Head of caudate nucleus (tissue), 42 donors: ENCODE measurements at regions not wholly inside any gene's neighbourhood (a gene's known extent, or its start where the extent isn't known, plus 50 kb on each side); places are given as distances from the start of the nearest gene placed in this dataset.

Experiments used
- DNase-seq, 42 donors: peaks; one replicate each; pipeline versions ENCODE4 v3.0.0 to v3.0.0-alpha.2; 2020 to 2021; ENCODE audit warnings: mixed read lengths in 7 of 42
- intact Hi-C: fragments of 100-400 bp; cut with DNase I; formaldehyde crosslinking; loops from one replicate; pipeline ENCODE4 v1.15.0; 2022

- intact Hi-C loops = no loop called here
- no peak for DNase-seq
These were observed 504.3 kb upstream of the GBE1 start for GRCh38 chr3:82265747-82266146.

- no peak for DNase-seq
- intact Hi-C loops = no loop called here
These were observed 500.7 kb upstream of the GBE1 start for GRCh38 chr3:82262193-82262592.

GRCh38 chr3:82261637-82262036, 500.2 kb upstream of the GBE1 start:
- intact Hi-C loops = no loop called here
- DNase-seq = no peak

GRCh38 chr3:82261013-82261412, 499.6 kb upstream of the GBE1 start:
- no peak for DNase-seq
- intact Hi-C loops = no loop called here

GRCh38 chr3:82259994-82260393, 498.5 kb upstream of the GBE1 start:
- intact Hi-C loops = no loop called here
- DNase-seq = no peak

- DNase-seq = no peak
- intact Hi-C loops = no loop called here
These were observed 478.9 kb upstream of the GBE1 start for GRCh38 chr3:82240322-82240721.

- no peak for DNase-seq
- intact Hi-C loops = no loop called here
These were observed 474.8 kb upstream of the GBE1 start for GRCh38 chr3:82236257-82236656.

- DNase-seq = no peak
- intact Hi-C loops = no loop called here
These were observed 468.0 kb upstream of the GBE1 start for GRCh38 chr3:82229397-82229796.

GRCh38 chr3:82224661-82225060, 463.2 kb upstream of the GBE1 start:
- intact Hi-C loops = no loop called here
- DNase-seq = no peak

- no peak for DNase-seq
- intact Hi-C loops = no loop called here
These were observed 461.0 kb upstream of the GBE1 start for GRCh38 chr3:82222401-82222800.

GRCh38 chr3:82217571-82217970, 456.1 kb upstream of the GBE1 start:
- DNase-seq = no peak
- intact Hi-C loops = no loop called here

- intact Hi-C loops = no loop called here
- DNase-seq = no peak
These were observed 446.7 kb upstream of the GBE1 start for GRCh38 chr3:82208002-82208710.

- intact Hi-C loops = no loop called here
These were observed 440.8 kb upstream of the GBE1 start for GRCh38 chr3:82202269-82202668.

GRCh38 chr3:82201316-82201715, 439.9 kb upstream of the GBE1 start:
- intact Hi-C loops = no loop called here
- DNase-seq = no peak

More at GRCh38 chr3:82202269-82202668, 440.8 kb upstream of the GBE1 start:
- DNase-seq = no peak

GRCh38 chr3:82198009-82198408, 436.6 kb upstream of the GBE1 start:
- DNase-seq = no peak
- intact Hi-C loops = no loop called here

- DNase-seq = no peak
- intact Hi-C loops = no loop called here
These were observed 435.2 kb upstream of the GBE1 start for GRCh38 chr3:82196645-82197044.

GRCh38 chr3:82194870-82195269, 433.4 kb upstream of the GBE1 start:
- intact Hi-C loops = no loop called here
- DNase-seq = no peak

GRCh38 chr3:82186017-82186416, 424.6 kb upstream of the GBE1 start:
- no peak for DNase-seq
- intact Hi-C loops = no loop called here

GRCh38 chr3:82179291-82179690, 417.8 kb upstream of the GBE1 start:
- DNase-seq = no peak
- intact Hi-C loops = no loop called here

GRCh38 chr3:82178291-82178690, 416.8 kb upstream of the GBE1 start:
- intact Hi-C loops = no loop called here
- DNase-seq = no peak

- intact Hi-C loops = no loop called here
- no peak for DNase-seq
These were observed 416.3 kb upstream of the GBE1 start for GRCh38 chr3:82177774-82178173.

- intact Hi-C loops = no loop called here
- no peak for DNase-seq
These were observed 403.8 kb upstream of the GBE1 start for GRCh38 chr3:82165266-82165665.
